ENCODE measurements at regions not wholly inside any gene's neighbourhood (a gene's known extent, or its start where the extent isn't known, plus 50 kb on each side); places are given as distances from the start of the nearest gene placed in this dataset.

GRCh38 chr5:124584991-124585715, 161.3 kb downstream of the ZNF608 start:
- Histone ChIP-seq H3K9me1 (replicated peaks; ENCODE audit: control insufficient read depth, extremely low read depth, insufficient read depth, low read length) (no peaks in the 10 kb centered on the region), H3K4me1 (ENCODE audit: control insufficient read depth, extremely low read depth, insufficient read depth, low read length) (peaks cover 7% of the 10 kb centered on the region), H3K4me3 (replicated peaks in 1 of 3; ENCODE audit: insufficient read depth in 1 of 3, low read depth in 1 of 3, low read length in 3 of 3) (no peak overlapping the region), H3K27me3 (ENCODE audit: control insufficient read depth in 2 of 2, insufficient read depth in 2 of 2, low read length in 2 of 2) (no peaks in the 10 kb centered on the region), H3K4me2 (ENCODE audit: insufficient read depth, low read length) (no peak overlapping the region), H4K20me1 (replicated peaks; ENCODE audit: control insufficient read depth, extremely low read depth, insufficient read depth, low read length) (no peaks in the 10 kb centered on the region), H3K9ac (replicated peaks; ENCODE audit: extremely low read depth, insufficient read depth, low read length) (no peak overlapping the region), H3K79me2 (ENCODE audit: control insufficient read depth, insufficient read depth, low read length) (no peaks in the 10 kb centered on the region), H3K27ac (ENCODE audit: insufficient read depth, low read depth, low read length) (no peak overlapping the region), H3K9me3 (replicated peaks; ENCODE audit: control insufficient read depth, insufficient read depth, low read length) (no peaks in the 10 kb centered on the region), H3K36me3 (ENCODE audit: control insufficient read depth in 2 of 2, extremely low read depth in 1 of 2, insufficient read depth in 2 of 2, low read length in 2 of 2) (no peaks in the 10 kb centered on the region), H2AFZ (ENCODE audit: low read depth, low read length) (no peak overlapping the region)
- dilution Hi-C loops (cut with MboI; ENCODE audit: extremely low pct_ligation_motif_present, low sequenced_read_pairs) (no loop called here), intact Hi-C loops (cut with micrococcal nuclease) (no loop called here)
- DNase-seq (ENCODE audit: low read depth, low spot score) = no peak
- FAIRE-seq = peak; percentile 24
- ChIA-PET POLR2A (no interaction called here), CTCF (interaction anchor here (1.0 kb wide), 1 partner anchor 10 kb away, joined by 3 read pairs; no protein-coding TSS in a partner anchor)
- BruUV-seq (replicated peaks) = no TSS peak
- TF ChIP-seq POLR2AphosphoS5 (IDR thresholded peaks at IDR 0.05; ENCODE audit: insufficient read depth, low read depth, low read length) = no peak
- TF ChIP-seq GATA2 (IDR thresholded peaks at IDR 0.05; ENCODE audit: insufficient read depth, insufficient read length, low read depth, low read length) = no peak
- TF ChIP-seq MYC (IDR thresholded peaks at IDR 0.05; ENCODE audit: low read depth, low read length) = no peak
- TF ChIP-seq POLR2A (IDR thresholded peaks at IDR 0.05; ENCODE audit: low read depth, low read length) = no peak
- no peak for TF ChIP-seq JUN (IDR thresholded peaks at IDR 0.05; ENCODE audit: borderline replicate concordance, insufficient read depth, insufficient read length, low read depth)
- no peak for TF ChIP-seq CTCF (IDR thresholded peaks at IDR 0.05; ENCODE audit: extremely low read depth in 1 of 2, insufficient read depth in 1 of 2, low read depth in 1 of 2, low read length in 2 of 2)
- no peak for TF ChIP-seq FOS (IDR thresholded peaks at IDR 0.05; ENCODE audit: borderline replicate concordance, insufficient read depth, low read length)
- TF ChIP-seq EZH2 (IDR thresholded peaks at IDR 0.05; ENCODE audit: borderline replicate concordance, low read depth, low read length, severe bottlenecking) = no peak
- TF ChIP-seq, protein P1, sequence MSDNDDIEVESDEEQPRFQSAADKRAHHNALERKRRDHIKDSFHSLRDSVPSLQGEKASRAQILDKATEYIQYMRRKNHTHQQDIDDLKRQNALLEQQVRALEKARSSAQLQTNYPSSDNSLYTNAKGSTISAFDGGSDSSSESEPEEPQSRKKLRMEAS (IDR thresholded peaks at IDR 0.05; ENCODE audit: insufficient read depth, insufficient read length) = no peak

All from endothelial cell of umbilical vein (primary cell).